Keratinocyte (primary cell): ENCODE measurements at regions not wholly inside any gene's neighbourhood (a gene's known extent, or its start where the extent isn't known, plus 50 kb on each side); places are given as distances from the start of the nearest gene placed in this dataset.

ENCODE experiments used
- DNase-seq: peaks from one replicate; pipeline ENCODE4 v3.0.0-alpha.2; 2011; ENCODE audit warnings: low read depth, missing footprints, low spot score
- FAIRE-seq: peaks from 2 replicates; lab custom pipeline; 2011; peaks lifted over from hg19 to GRCh38; lab: Jason Lieb, UNC
- H2AFZ ChIP-seq: 2 replicates; pipeline ENCODE4 v1.6.0; 2012; ENCODE audit warnings: low read length, control low read depth, inconsistent platforms; ENCODE audit not compliant: control insufficient read depth
- H3K27ac ChIP-seq: 2 replicates; pipeline ENCODE4 v1.5.1; 2011; ENCODE audit warnings: low read length; ENCODE audit not compliant: control insufficient read depth, insufficient read depth
- H3K27me3 ChIP-seq: 3 replicates; pipeline ENCODE4 v1.6.0; 2011; ENCODE audit warnings: low read length; ENCODE audit not compliant: control insufficient read depth, insufficient read depth; ENCODE audit errors: extremely low read depth
- H3K36me3 ChIP-seq, 2 experiments: 2 replicates in 1 of 2; 3 replicates in 1 of 2; pipeline ENCODE4 v1.5.1; 2011; ENCODE audit warnings: low read length in 2 of 2, mild to moderate bottlenecking in 1 of 2; ENCODE audit not compliant: control insufficient read depth in 2 of 2, insufficient read depth in 2 of 2; ENCODE audit errors: extremely low read depth in 1 of 2
- H3K4me1 ChIP-seq: 3 replicates; pipeline ENCODE4 v1.5.1; 2011; ENCODE audit warnings: low read length; ENCODE audit not compliant: control insufficient read depth, insufficient read depth; ENCODE audit errors: extremely low read depth
- H3K4me2 ChIP-seq: 3 replicates; pipeline ENCODE4 v1.6.0; 2011; ENCODE audit warnings: low read depth, low read length; ENCODE audit not compliant: control insufficient read depth, insufficient read depth; ENCODE audit errors: extremely low read depth
- H3K4me3 ChIP-seq, 3 experiments: fragments of 200-600 bp in 1 of 3; sonication (generic) in 1 of 3; 2 replicates in 2 of 3; 3 replicates in 1 of 3; pipeline ENCODE4 v1.5.1; 2011 to 2016; ENCODE audit warnings: low read length in 3 of 3, mild to moderate bottlenecking in 3 of 3, control low read depth in 2 of 3, inconsistent platforms in 1 of 3, low read depth in 1 of 3, mixed read lengths in 1 of 3, mixed run types in 1 of 3, moderate library complexity in 1 of 3; ENCODE audit not compliant: control insufficient read depth in 2 of 3, insufficient read depth in 2 of 3; ENCODE audit errors: extremely low read depth in 1 of 3
- H3K79me2 ChIP-seq: 2 replicates; pipeline ENCODE4 v1.6.0; 2012; ENCODE audit warnings: low read length; ENCODE audit not compliant: control insufficient read depth, insufficient read depth
- H3K9ac ChIP-seq: 3 replicates; pipeline ENCODE4 v1.6.0; 2011; ENCODE audit warnings: low read length; ENCODE audit not compliant: control insufficient read depth, insufficient read depth; ENCODE audit errors: extremely low read depth
- H3K9me1 ChIP-seq: 3 replicates; pipeline ENCODE4 v1.6.0; 2011; ENCODE audit warnings: low read length; ENCODE audit not compliant: control insufficient read depth, insufficient read depth; ENCODE audit errors: extremely low read depth
- H3K9me3 ChIP-seq: 2 replicates; pipeline ENCODE4 v1.5.1; 2012; ENCODE audit warnings: low read depth, low read length; ENCODE audit not compliant: control insufficient read depth
- H4K20me1 ChIP-seq: 3 replicates; pipeline ENCODE4 v1.6.0; 2011; ENCODE audit warnings: low read length; ENCODE audit not compliant: control insufficient read depth, insufficient read depth; ENCODE audit errors: extremely low read depth
- EZH2 ChIP-seq: IDR thresholded peaks from one replicate; pipeline ENCODE4 v1.6.1; 2012; ENCODE audit warnings: inconsistent platforms, mild to moderate bottlenecking, low read length, moderate library complexity
- dilution Hi-C: fragments of 300-500 bp; cut with MboI; formaldehyde crosslinking; loops from one replicate; pipeline ENCODE4 v1.7.0; 2020; ENCODE audit warnings: low sequenced_read_pairs; ENCODE audit not compliant: extremely low pct_ligation_motif_present
- TF ChIP-seq, protein P1 (sequence below), 3 experiments: IDR thresholded peaks in 1 of 3; conservative IDR thresholded peaks in 1 of 3; optimal IDR thresholded peaks in 1 of 3; 2 replicates in 2 of 3; 3 replicates in 1 of 3; pipeline versions ENCODE3 to v1.5.1; 2011; ENCODE audit warnings: low read length in 3 of 3, mild to moderate bottlenecking in 3 of 3, moderate library complexity in 2 of 3, control low read depth in 1 of 3, inconsistent platforms in 1 of 3; ENCODE audit not compliant: insufficient read depth in 2 of 3; ENCODE audit errors: extremely low read depth in 1 of 3

DNA sequence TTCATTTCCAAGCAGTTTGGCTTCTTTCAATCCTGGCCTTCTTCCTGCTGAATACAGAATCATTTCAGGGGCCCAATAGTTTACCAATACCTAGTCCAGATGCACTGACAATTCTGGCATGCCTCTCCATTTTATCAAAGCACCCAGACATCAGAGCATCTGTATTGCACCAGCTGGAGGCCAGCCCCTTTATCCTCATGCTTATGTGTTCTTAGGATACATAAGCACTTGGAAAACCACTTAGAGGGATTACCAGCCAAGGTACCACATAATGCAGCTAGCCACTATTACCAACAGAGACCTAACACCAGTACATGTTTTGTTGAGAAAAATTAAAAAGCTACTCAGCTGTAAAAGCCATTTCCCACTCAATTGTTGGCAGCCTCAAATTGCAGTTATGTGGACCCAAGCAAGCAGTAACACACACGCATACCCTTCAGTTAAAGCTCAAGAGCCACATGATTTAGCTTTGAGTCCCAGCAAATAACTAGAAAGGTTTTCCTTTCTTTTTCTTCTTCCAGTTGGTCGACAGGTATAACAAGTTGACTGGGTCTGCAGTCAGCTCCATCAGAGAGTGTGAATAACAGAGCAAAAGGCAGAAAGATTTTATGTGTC is 263.8 kb downstream of the DIO2 start:
- FAIRE-seq (no peak), DNase-seq (no peak)
- Histone ChIP-seq H3K36me3 (no peaks in the 10 kb centered on the region), H3K4me3 (no peak overlapping the region), H3K4me1 (no peaks in the 10 kb centered on the region), H3K27me3 (no peaks in the 10 kb centered on the region), H3K9ac (no peak overlapping the region), H3K9me1 (no peaks in the 10 kb centered on the region), H3K9me3 (no peaks in the 10 kb centered on the region), H4K20me1 (no peaks in the 10 kb centered on the region), H3K4me2 (no peak overlapping the region), H3K79me2 (no peaks in the 10 kb centered on the region), H2AFZ (no peak overlapping the region), H3K27ac (no peak overlapping the region)
- TF ChIP-seq, protein P1, sequence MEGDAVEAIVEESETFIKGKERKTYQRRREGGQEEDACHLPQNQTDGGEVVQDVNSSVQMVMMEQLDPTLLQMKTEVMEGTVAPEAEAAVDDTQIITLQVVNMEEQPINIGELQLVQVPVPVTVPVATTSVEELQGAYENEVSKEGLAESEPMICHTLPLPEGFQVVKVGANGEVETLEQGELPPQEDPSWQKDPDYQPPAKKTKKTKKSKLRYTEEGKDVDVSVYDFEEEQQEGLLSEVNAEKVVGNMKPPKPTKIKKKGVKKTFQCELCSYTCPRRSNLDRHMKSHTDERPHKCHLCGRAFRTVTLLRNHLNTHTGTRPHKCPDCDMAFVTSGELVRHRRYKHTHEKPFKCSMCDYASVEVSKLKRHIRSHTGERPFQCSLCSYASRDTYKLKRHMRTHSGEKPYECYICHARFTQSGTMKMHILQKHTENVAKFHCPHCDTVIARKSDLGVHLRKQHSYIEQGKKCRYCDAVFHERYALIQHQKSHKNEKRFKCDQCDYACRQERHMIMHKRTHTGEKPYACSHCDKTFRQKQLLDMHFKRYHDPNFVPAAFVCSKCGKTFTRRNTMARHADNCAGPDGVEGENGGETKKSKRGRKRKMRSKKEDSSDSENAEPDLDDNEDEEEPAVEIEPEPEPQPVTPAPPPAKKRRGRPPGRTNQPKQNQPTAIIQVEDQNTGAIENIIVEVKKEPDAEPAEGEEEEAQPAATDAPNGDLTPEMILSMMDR (optimal IDR thresholded peaks at IDR 0.05 in 1 of 3, IDR thresholded peaks at IDR 0.05 in 1 of 3, conservative IDR thresholded peaks at IDR 0.05 in 1 of 3; ENCODE audit: extremely low read depth in 1 of 3, insufficient read depth in 2 of 3, low read length in 3 of 3): no peak
- no peak for TF ChIP-seq EZH2
- dilution Hi-C loops: no loop called here

DNA sequence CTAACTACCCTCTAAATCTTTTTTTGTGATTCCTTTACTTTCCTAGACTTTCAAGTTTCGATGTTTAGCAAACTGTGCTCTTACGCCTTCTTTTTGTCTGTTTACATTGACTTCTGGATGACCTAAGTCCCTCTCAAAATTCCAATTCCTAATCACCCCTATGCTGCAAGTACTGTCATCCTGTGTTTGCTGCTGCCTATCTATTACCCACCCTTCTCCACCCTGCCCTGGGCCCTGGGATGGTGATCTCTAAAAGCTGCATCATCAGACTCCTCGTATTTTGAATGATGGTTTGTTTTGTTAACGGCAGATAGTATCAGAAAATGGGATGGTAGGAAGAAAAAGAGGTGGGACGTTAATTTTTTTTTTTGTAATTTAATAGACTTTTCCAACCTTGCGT is 272.1 kb downstream of the DIO2 start:
- Histone ChIP-seq H4K20me1 (no peaks in the 10 kb centered on the region), H3K79me2 (no peaks in the 10 kb centered on the region), H3K36me3 (no peaks in the 10 kb centered on the region), H3K27me3 (no peaks in the 10 kb centered on the region), H3K4me2 (no peak overlapping the region), H3K4me1 (no peaks in the 10 kb centered on the region), H3K27ac (no peak overlapping the region), H3K9ac (no peak overlapping the region), H3K9me1 (no peaks in the 10 kb centered on the region), H3K9me3 (no peaks in the 10 kb centered on the region), H3K4me3 (no peak overlapping the region), H2AFZ (no peak overlapping the region)
- TF ChIP-seq, protein P1 (optimal IDR thresholded peaks at IDR 0.05 in 1 of 3, IDR thresholded peaks at IDR 0.05 in 1 of 3, conservative IDR thresholded peaks at IDR 0.05 in 1 of 3; ENCODE audit: extremely low read depth in 1 of 3, insufficient read depth in 2 of 3, low read length in 3 of 3): no peak
- no peak for TF ChIP-seq EZH2
- FAIRE-seq (no peak), DNase-seq (no peak)
- dilution Hi-C loops: no loop called here
